ENCODE measurements at regions not wholly inside any gene's neighbourhood (a gene's known extent, or its start where the extent isn't known, plus 50 kb on each side); places are given as distances from the start of the nearest gene placed in this dataset.

DNA sequence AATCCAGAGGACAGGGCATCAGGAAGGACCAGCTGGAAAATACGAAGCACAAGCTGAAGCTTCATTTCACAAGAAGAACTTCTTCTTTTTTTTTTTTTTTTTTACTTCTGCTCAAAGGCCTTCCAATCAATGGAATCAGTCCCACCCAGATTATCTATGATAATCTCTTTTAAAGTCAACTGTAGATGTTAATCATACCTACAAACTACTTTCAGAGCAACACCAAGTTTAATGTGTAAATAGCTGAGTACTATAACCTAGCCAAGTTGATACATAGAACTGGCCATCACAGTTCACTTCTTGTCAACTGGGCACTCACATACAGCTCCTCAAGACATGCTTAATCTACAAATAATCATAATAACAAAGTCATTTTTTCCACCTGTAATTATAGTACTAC, 1645.9 kb upstream of the CELF4 start:
- Histone ChIP-seq H3K79me2 (ENCODE audit: low read length) (no peaks in the 10 kb centered on the region), H3K27ac (ENCODE audit: low read length) (no peak overlapping the region), H3K4me2 (ENCODE audit: low read length) (no peak overlapping the region), H3K9ac (ENCODE audit: low read length) (no peak overlapping the region), H3K36me3 (ENCODE audit: low read depth, low read length) (no peaks in the 10 kb centered on the region), H4K20me1 (ENCODE audit: low read length) (no peaks in the 10 kb centered on the region), H3K4me1 (ENCODE audit: insufficient read depth, low read length) (no peaks in the 10 kb centered on the region), H3K27me3 (ENCODE audit: low read length) (no peaks in the 10 kb centered on the region), H3K9me2 (replicated peaks; ENCODE audit: low read length) (no peaks in the 10 kb centered on the region), H3F3A (ENCODE audit: low read length, unreplicated experiment) (no peaks in the 10 kb centered on the region), H3K9me3 (ENCODE audit: low read length) (no peaks in the 10 kb centered on the region), H2AFZ (ENCODE audit: low read length) (no peak overlapping the region), H3K4me3 (ENCODE audit: low read length) (no peak overlapping the region)
- intact Hi-C loops (cut with micrococcal nuclease), result no loop called here
- ChIA-PET POLR2A (ENCODE audit: unreplicated experiment) (no interaction called here), CTCF (no interaction called here)
- no TSS peak for BruUV-seq (replicated peaks)
- DNase-seq (no peak), ATAC-seq (no peak)
- TF ChIP-seq EZH2 (IDR thresholded peaks at IDR 0.05; ENCODE audit: low read length, unreplicated experiment) (no peak), EZH2phosphoT487 (IDR thresholded peaks at IDR 0.05; ENCODE audit: borderline replicate concordance, low read length) (no peak), CTCF (conservative IDR thresholded peaks at IDR 0.05; ENCODE audit: low read depth, low read length) (no peak)

- Histone ChIP-seq H3K9ac (ENCODE audit: low read length) (no peak overlapping the region), H3F3A (ENCODE audit: low read length, unreplicated experiment) (no peaks in the 10 kb centered on the region), H2AFZ (ENCODE audit: low read length) (no peak overlapping the region), H4K20me1 (ENCODE audit: low read length) (no peaks in the 10 kb centered on the region), H3K9me3 (ENCODE audit: low read length) (no peaks in the 10 kb centered on the region), H3K4me3 (ENCODE audit: low read length) (no peak overlapping the region), H3K27ac (ENCODE audit: low read length) (no peak overlapping the region), H3K36me3 (ENCODE audit: low read depth, low read length) (no peaks in the 10 kb centered on the region), H3K4me1 (ENCODE audit: insufficient read depth, low read length) (no peaks in the 10 kb centered on the region), H3K27me3 (ENCODE audit: low read length) (no peaks in the 10 kb centered on the region), H3K9me2 (replicated peaks; ENCODE audit: low read length) (no peaks in the 10 kb centered on the region), H3K79me2 (ENCODE audit: low read length) (no peaks in the 10 kb centered on the region), H3K4me2 (ENCODE audit: low read length) (no peak overlapping the region)
- no peak for TF ChIP-seq EZH2 (IDR thresholded peaks at IDR 0.05; ENCODE audit: low read length, unreplicated experiment)
- no peak for TF ChIP-seq EZH2phosphoT487 (IDR thresholded peaks at IDR 0.05; ENCODE audit: borderline replicate concordance, low read length)
- no TSS peak for BruUV-seq (replicated peaks)
- POLR2A ChIA-PET (ENCODE audit: unreplicated experiment), result no interaction called here
- ATAC-seq (no peak), DNase-seq (no peak)
- CTCF ChIA-PET, result no interaction called here
- intact Hi-C loops (cut with micrococcal nuclease), result no loop called here
Measured at GRCh38 chr18:39209173-39209572, 1643.6 kb upstream of the CELF4 start.

DNA sequence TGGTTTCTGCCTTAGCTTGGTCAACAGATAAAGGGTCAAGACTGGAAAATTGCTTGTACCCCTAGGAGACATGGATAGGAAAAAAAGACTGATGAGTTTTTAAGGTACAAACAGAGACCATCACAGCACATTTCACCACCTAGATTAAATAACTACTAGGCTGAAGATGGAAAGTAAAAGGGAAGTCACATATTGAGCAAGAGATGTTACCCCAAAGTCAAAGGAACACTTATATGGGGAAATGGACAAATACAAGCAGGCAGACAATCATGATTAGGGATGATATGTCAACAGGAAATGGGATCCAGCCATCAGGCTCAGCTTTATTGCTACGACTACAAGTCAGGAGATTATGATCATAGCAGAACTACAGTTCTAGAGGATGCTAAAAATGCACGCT, 1643.1 kb upstream of the CELF4 start:
- ChIA-PET CTCF (no interaction called here), POLR2A (ENCODE audit: unreplicated experiment) (no interaction called here)
- no peaks in the 10 kb centered on the region for H3K9me3 ChIP-seq (ENCODE audit: low read length)

More for the DNA sequence above, 1643.1 kb upstream of the CELF4 start:
- TF ChIP-seq EZH2phosphoT487 (IDR thresholded peaks at IDR 0.05; ENCODE audit: borderline replicate concordance, low read length) (no peak), CTCF (conservative IDR thresholded peaks at IDR 0.05; ENCODE audit: low read depth, low read length) (no peak), EZH2 (IDR thresholded peaks at IDR 0.05; ENCODE audit: low read length, unreplicated experiment) (no peak)
- no peak for DNase-seq
- no peak overlapping the region for H3K4me3 ChIP-seq (ENCODE audit: low read length)
- no peaks in the 10 kb centered on the region for H3K4me1 ChIP-seq (ENCODE audit: insufficient read depth, low read length)
- no peak overlapping the region for H3K9ac ChIP-seq (ENCODE audit: low read length)
- BruUV-seq (replicated peaks), result no TSS peak
- no peaks in the 10 kb centered on the region for H3K9me2 ChIP-seq (replicated peaks; ENCODE audit: low read length)
- H3F3A ChIP-seq (ENCODE audit: low read length, unreplicated experiment), result no peaks in the 10 kb centered on the region
- H3K36me3 ChIP-seq (ENCODE audit: low read depth, low read length), result no peaks in the 10 kb centered on the region
- no peak for ATAC-seq
- no peaks in the 10 kb centered on the region for H3K27me3 ChIP-seq (ENCODE audit: low read length)
- no peaks in the 10 kb centered on the region for H4K20me1 ChIP-seq (ENCODE audit: low read length)
- H3K4me2 ChIP-seq (ENCODE audit: low read length), result no peak overlapping the region
- intact Hi-C loops (cut with micrococcal nuclease), result no loop called here
- no peaks in the 10 kb centered on the region for H3K79me2 ChIP-seq (ENCODE audit: low read length)
- H3K27ac ChIP-seq (ENCODE audit: low read length), result no peak overlapping the region
- H2AFZ ChIP-seq (ENCODE audit: low read length), result no peak overlapping the region
